NOMO-1 (cell line): ENCODE measurements at regions not wholly inside any gene's neighbourhood (a gene's known extent, or its start where the extent isn't known, plus 50 kb on each side); places are given as distances from the start of the nearest gene placed in this dataset.

Source experiments
- DNase-seq, 2 experiments: peaks; one replicate each; lab custom pipeline; 2025; ENCODE audit not compliant: unreplicated experiment in 2 of 2; lab: John Stamatoyannopoulos, UW

- no peak for DNase-seq
Observed at GRCh38 chrX:155694649-155695048, 81.9 kb upstream of the TMLHE start.

GRCh38 chrX:155682834-155683233 is 70.1 kb upstream of the TMLHE start:
- DNase-seq, result no peak

GRCh38 chrX:155679715-155680114 is 67.0 kb upstream of the TMLHE start:
- DNase-seq, result no peak

GRCh38 chrX:155673338-155673737 is 60.6 kb upstream of the TMLHE start:
- DNase-seq, result no peak

- no peak for DNase-seq
Observed at GRCh38 chrX:155666741-155667140, 54.0 kb upstream of the TMLHE start.
